IMR-90 (cell line): ENCODE measurements at regions not wholly inside any gene's neighbourhood (a gene's known extent, or its start where the extent isn't known, plus 50 kb on each side); places are given as distances from the start of the nearest gene placed in this dataset.

Experiments used
- ATAC-seq: fragments of 200-7000 bp; cut with Tn5 transposase; 2 replicates; pipeline ENCODE4 v1.9.1; 2020; ENCODE audit warnings: low read depth, mild to moderate bottlenecking, moderate library complexity
- BruUV-seq: library from RNA; stranded (reverse); fragments of 400-500 nt; replicated peaks from 2 replicates; lab custom pipeline; 2021; lab: Mats Ljungman, UMichigan
- CTCF ChIA-PET: fragments of 300-600 bp; formaldehyde crosslinking; extraction: SDS; loops from one replicate; lab custom pipeline; 2021; ENCODE audit warnings: antibody characterized with exemption; lab: Yijun Ruan, JAX
- POLR2A ChIA-PET: fragments of 300-600 bp; sonication (Branson Sonifier 250); formaldehyde crosslinking; loops from one replicate; lab custom pipeline; 2022; ENCODE audit warnings: antibody characterized with exemption; ENCODE audit not compliant: unreplicated experiment; lab: Charles Lee
- DNase-seq: peaks from one replicate; pipeline ENCODE4 v3.0.0; 2013
- H2AFZ ChIP-seq: replicated peaks from 2 replicates; pipeline ENCODE3; 2013; ENCODE audit warnings: low read length, mild to moderate bottlenecking; ENCODE audit not compliant: poor library complexity
- H2AK5ac ChIP-seq: 2 replicates; pipeline ENCODE4 v1.6.1; 2013; ENCODE audit warnings: low read depth, low read length, inconsistent platforms
- H2AK9ac ChIP-seq: replicated peaks from 2 replicates; pipeline ENCODE3; 2013; ENCODE audit warnings: mild to moderate bottlenecking, low read depth, low read length, moderate library complexity; ENCODE audit not compliant: poor library complexity
- H2BK120ac ChIP-seq: 2 replicates; pipeline ENCODE4 v1.6.1; 2013; ENCODE audit warnings: low read depth, low read length, inconsistent platforms
- H2BK15ac ChIP-seq: 3 replicates; pipeline ENCODE4 v1.6.1; 2013; ENCODE audit warnings: low read depth, low read length, inconsistent platforms
- H2BK20ac ChIP-seq: 2 replicates; pipeline ENCODE4 v1.6.1; 2013; ENCODE audit warnings: low read depth, mild to moderate bottlenecking, inconsistent platforms, low read length, moderate library complexity
- H2BK5ac ChIP-seq: 2 replicates; pipeline ENCODE4 v1.6.1; 2013; ENCODE audit warnings: mild to moderate bottlenecking, low read depth, low read length, inconsistent platforms; ENCODE audit not compliant: poor library complexity, severe bottlenecking
- H3K14ac ChIP-seq: replicated peaks from 2 replicates; pipeline ENCODE4 v1.6.1; 2013; ENCODE audit warnings: low read depth, low read length, inconsistent platforms
- H3K18ac ChIP-seq: 2 replicates; pipeline ENCODE4 v1.6.1; 2013; ENCODE audit warnings: low read depth, low read length, control low read depth
- H3K23ac ChIP-seq: 2 replicates; pipeline ENCODE4 v1.6.1; 2013; ENCODE audit warnings: low read depth, low read length, inconsistent platforms
- H3K27ac ChIP-seq: 2 replicates; pipeline ENCODE4 v1.5.1; 2013; ENCODE audit warnings: mild to moderate bottlenecking, control low read depth, low read length; ENCODE audit not compliant: insufficient read depth
- H3K27me3 ChIP-seq: 2 replicates; pipeline ENCODE4 v1.6.1; 2013; ENCODE audit warnings: low read length; ENCODE audit not compliant: control insufficient read depth, insufficient read depth
- H3K36me3 ChIP-seq: 2 replicates; pipeline ENCODE4 v1.6.1; 2013; ENCODE audit warnings: low read length, mixed read lengths; ENCODE audit not compliant: control insufficient read depth, insufficient read depth
- H3K4ac ChIP-seq: 2 replicates; pipeline ENCODE4 v1.6.1; 2013; ENCODE audit warnings: low read depth, low read length, inconsistent platforms
- H3K4me1 ChIP-seq: 2 replicates; pipeline ENCODE4 v1.6.1; 2013; ENCODE audit warnings: low read length, mixed read lengths; ENCODE audit not compliant: control insufficient read depth, insufficient read depth
- H3K4me2 ChIP-seq: 2 replicates; pipeline ENCODE4 v1.6.1; 2013; ENCODE audit warnings: low read depth, mild to moderate bottlenecking, control low read depth, low read length, moderate library complexity
- H3K4me3 ChIP-seq: 2 replicates; pipeline ENCODE4 v1.5.1; 2013; ENCODE audit warnings: low read depth, mild to moderate bottlenecking, control low read depth, low read length, moderate library complexity; ENCODE audit not compliant: insufficient read depth
- H3K56ac ChIP-seq: 2 replicates; pipeline ENCODE4 v1.6.1; 2013; ENCODE audit warnings: low read length, inconsistent platforms; ENCODE audit not compliant: insufficient read depth; ENCODE audit errors: extremely low read depth
- H3K79me1 ChIP-seq, 2 experiments: 2 replicates each; pipeline ENCODE4 v1.6.1; 2013; ENCODE audit warnings: low read length in 2 of 2, inconsistent platforms in 1 of 2, low read depth in 1 of 2
- H3K9ac ChIP-seq: 2 replicates; pipeline ENCODE4 v1.6.1; 2013; ENCODE audit warnings: low read depth, low read length, control low read depth
- H3K9me1 ChIP-seq: 2 replicates; pipeline ENCODE4 v1.6.1; 2013; ENCODE audit warnings: low read length, inconsistent platforms; ENCODE audit not compliant: insufficient read depth
- H3K9me3 ChIP-seq: 2 replicates; pipeline ENCODE4 v1.6.1; 2013; ENCODE audit warnings: low read length; ENCODE audit not compliant: control insufficient read depth, insufficient read depth
- H4K20me1 ChIP-seq: 2 replicates; pipeline ENCODE4 v1.6.1; 2013; ENCODE audit warnings: low read length, inconsistent platforms; ENCODE audit not compliant: insufficient read depth
- H4K5ac ChIP-seq: 2 replicates; pipeline ENCODE4 v1.6.1; 2013; ENCODE audit warnings: mild to moderate bottlenecking, low read depth, low read length, control low read depth
- H4K8ac ChIP-seq, 2 experiments: 2 replicates each; pipeline ENCODE4 v1.6.1; 2013; ENCODE audit warnings: low read depth in 2 of 2, low read length in 2 of 2, control low read depth in 1 of 2, inconsistent platforms in 1 of 2
- H4K91ac ChIP-seq: 2 replicates; pipeline ENCODE4 v1.6.1; 2013; ENCODE audit warnings: low read depth, low read length, inconsistent platforms; ENCODE audit not compliant: insufficient read depth
- BHLHE40 ChIP-seq: fragments of 150-350 bp; IDR thresholded peaks from 2 replicates; pipeline ENCODE4 v1.6.1; 2016; ENCODE audit warnings: mild to moderate bottlenecking, low read depth, low read length
- CEBPB ChIP-seq: IDR thresholded peaks from 2 replicates; pipeline ENCODE4 v1.6.1; 2012; ENCODE audit warnings: low read depth, low read length, improper control_type of control experiment
- CHD1 ChIP-seq: IDR thresholded peaks from 2 replicates; pipeline ENCODE4 v1.6.1; 2012; ENCODE audit warnings: low read depth, low read length, improper control_type of control experiment
- ELK1 ChIP-seq: fragments of 150-350 bp; IDR thresholded peaks from 2 replicates; pipeline ENCODE4 v1.6.1; 2016; ENCODE audit warnings: low read depth, mild to moderate bottlenecking, low read length, moderate library complexity, borderline replicate concordance
- FOS ChIP-seq: fragments of 150-350 bp; IDR thresholded peaks from 2 replicates; pipeline ENCODE4 v1.6.1; 2016; ENCODE audit warnings: low read depth, low read length
- MAFK ChIP-seq: IDR thresholded peaks from 2 replicates; pipeline ENCODE4 v1.6.1; 2012; ENCODE audit warnings: low read depth, low read length, improper control_type of control experiment
- MAZ ChIP-seq: IDR thresholded peaks from 2 replicates; pipeline ENCODE4 v1.6.1; 2012; ENCODE audit warnings: low read depth, mild to moderate bottlenecking, low read length, improper control_type of control experiment, moderate library complexity, borderline replicate concordance
- MXI1 ChIP-seq: IDR thresholded peaks from 2 replicates; pipeline ENCODE4 v1.6.1; 2012; ENCODE audit warnings: low read depth, mild to moderate bottlenecking, low read length, moderate library complexity, borderline replicate concordance
- NFE2L2 ChIP-seq: fragments of 150-350 bp; IDR thresholded peaks from 2 replicates; pipeline ENCODE4 v1.6.1; 2016; ENCODE audit warnings: low read depth, mild to moderate bottlenecking, low read length
- POLR2A ChIP-seq: IDR thresholded peaks from 2 replicates; pipeline ENCODE4 v1.6.1; 2012; ENCODE audit warnings: mild to moderate bottlenecking, low read depth, low read length
- RAD21 ChIP-seq: IDR thresholded peaks from 2 replicates; pipeline ENCODE4 v1.6.1; 2012; ENCODE audit warnings: low read length, improper control_type of control experiment
- RCOR1 ChIP-seq: IDR thresholded peaks from 2 replicates; pipeline ENCODE4 v1.6.1; 2012; ENCODE audit warnings: mild to moderate bottlenecking, low read length, improper control_type of control experiment; ENCODE audit not compliant: insufficient replicate concordance
- RFX5 ChIP-seq: IDR thresholded peaks from 2 replicates; pipeline ENCODE4 v1.8.0; 2012; ENCODE audit warnings: low read depth, mild to moderate bottlenecking, low read length, moderate library complexity
- SMC3 ChIP-seq: fragments of 150-350 bp; IDR thresholded peaks from 2 replicates; pipeline ENCODE4 v1.6.1; 2016; ENCODE audit warnings: low read depth, mild to moderate bottlenecking, antibody characterized with exemption, low read length, moderate library complexity
- USF2 ChIP-seq: fragments of 150-350 bp; IDR thresholded peaks from 2 replicates; pipeline ENCODE4 v1.6.1; 2017; ENCODE audit warnings: mild to moderate bottlenecking, antibody characterized with exemption, low read length, low read depth
- WGBS, 2 experiments: methylation state at CpG; one replicate each; pipeline versions ENCODE4 v1.1.5 to v1.1.7; 2013; ENCODE audit warnings: missing lambda C conversion rate in 2 of 2; ENCODE audit not compliant: insufficient read length in 1 of 2; ENCODE audit errors: extremely low coverage in 2 of 2; 5-methylcytosine and 5-hydroxymethylcytosine counted together
- dilution Hi-C: fragments of 300-500 bp; cut with HindIII; formaldehyde crosslinking; loops from one replicate; pipeline ENCODE4 v1.14.3; 2018; ENCODE audit warnings: low sequenced_read_pairs; ENCODE audit not compliant: unreplicated experiment
- in situ Hi-C: fragments of 300-500 bp; cut with MboI; formaldehyde crosslinking; loops from 3 replicates; pipeline ENCODE4 v1.14.3; 2019; ENCODE audit warnings: low sequenced_read_pairs, inconsistent platforms, mixed read lengths
- intact Hi-C: fragments of 100-400 bp; cut with micrococcal nuclease; formaldehyde crosslinking; loops from 2 replicates; pipeline ENCODE4 v1.10.0; 2022
- TF ChIP-seq, protein P1 (sequence below): conservative IDR thresholded peaks from 2 replicates; pipeline ENCODE4 v1.5.1; 2012; ENCODE audit warnings: mild to moderate bottlenecking, low read depth, low read length, improper control_type of control experiment

DNA sequence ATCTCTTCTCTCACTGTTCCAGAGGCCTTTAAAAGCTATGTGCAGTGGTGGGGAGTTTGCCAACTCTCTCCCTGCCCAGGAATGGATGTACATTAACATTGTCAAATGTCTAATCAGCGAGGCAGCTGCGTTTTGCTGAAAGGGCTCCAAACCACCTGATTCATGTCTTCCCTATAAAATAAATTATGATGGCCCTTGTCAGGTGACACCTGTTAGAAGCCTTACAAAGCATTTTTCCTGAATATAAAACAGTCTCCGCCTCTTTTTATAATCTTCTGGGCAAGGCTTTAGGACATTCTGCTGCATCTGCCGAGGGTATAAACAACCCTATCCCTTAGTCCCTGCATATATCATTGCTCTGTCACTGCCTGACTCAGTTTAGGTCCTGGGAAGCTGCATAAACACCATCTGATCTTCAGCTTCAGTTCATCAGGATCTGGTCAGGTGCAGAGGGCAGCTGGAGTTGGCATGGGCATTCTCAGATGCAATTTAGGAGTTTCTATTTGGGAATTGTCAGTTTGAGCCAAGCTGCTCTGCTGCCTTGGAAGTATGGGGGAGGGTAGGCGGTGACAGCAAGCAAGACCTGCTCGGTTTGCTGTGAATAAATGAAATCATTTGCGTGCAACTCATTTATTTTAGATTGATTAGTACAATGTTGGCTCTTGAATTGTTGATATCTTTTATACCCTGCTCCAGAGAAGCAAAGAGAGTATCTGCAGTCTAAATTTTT, 103.5 kb downstream of the ACER2 start:
- ChIA-PET POLR2A (no interaction called here), CTCF (no interaction called here)
- H3K27me3 ChIP-seq = 0 out of 2 replicates have a peak, but pooled peaks cover 2% of the 10 kb centered on the region
- H2BK15ac ChIP-seq = no peak overlapping the region
- no peak overlapping the region for H3K4me3 ChIP-seq
- H2AK5ac ChIP-seq = no peak overlapping the region
- no peak for DNase-seq
- no peak for ATAC-seq
- no TSS peak for BruUV-seq
- WGBS, 2 experiments = 40% methylated on average over 1 of the region's 7 CpGs; no CpG with 5 or more reads in 1 of the 2 experiments
- no peaks in the 10 kb centered on the region for H3K36me3 ChIP-seq
- in situ Hi-C loops = loop anchor here (25.0 kb wide), 1 partner anchor 1625 kb away; the partner anchor contains the start of gene IFNW1
- no peak overlapping the region for H2BK20ac ChIP-seq
- H3K14ac ChIP-seq = no peak overlapping the region
- H3K9me3 ChIP-seq = no peaks in the 10 kb centered on the region
- no peaks in the 10 kb centered on the region for H3K4me1 ChIP-seq
- H3K23ac ChIP-seq = no peak overlapping the region
- no peak overlapping the region for H2BK5ac ChIP-seq
- no peaks in the 10 kb centered on the region for H4K20me1 ChIP-seq
- no peak overlapping the region for H3K56ac ChIP-seq
- H3K79me1 ChIP-seq = no peaks in the 10 kb centered on the region
- H4K8ac ChIP-seq = no peak overlapping the region
- TF ChIP-seq MXI1 = no peak
- TF ChIP-seq RFX5 = no peak
- TF ChIP-seq, protein P1, sequence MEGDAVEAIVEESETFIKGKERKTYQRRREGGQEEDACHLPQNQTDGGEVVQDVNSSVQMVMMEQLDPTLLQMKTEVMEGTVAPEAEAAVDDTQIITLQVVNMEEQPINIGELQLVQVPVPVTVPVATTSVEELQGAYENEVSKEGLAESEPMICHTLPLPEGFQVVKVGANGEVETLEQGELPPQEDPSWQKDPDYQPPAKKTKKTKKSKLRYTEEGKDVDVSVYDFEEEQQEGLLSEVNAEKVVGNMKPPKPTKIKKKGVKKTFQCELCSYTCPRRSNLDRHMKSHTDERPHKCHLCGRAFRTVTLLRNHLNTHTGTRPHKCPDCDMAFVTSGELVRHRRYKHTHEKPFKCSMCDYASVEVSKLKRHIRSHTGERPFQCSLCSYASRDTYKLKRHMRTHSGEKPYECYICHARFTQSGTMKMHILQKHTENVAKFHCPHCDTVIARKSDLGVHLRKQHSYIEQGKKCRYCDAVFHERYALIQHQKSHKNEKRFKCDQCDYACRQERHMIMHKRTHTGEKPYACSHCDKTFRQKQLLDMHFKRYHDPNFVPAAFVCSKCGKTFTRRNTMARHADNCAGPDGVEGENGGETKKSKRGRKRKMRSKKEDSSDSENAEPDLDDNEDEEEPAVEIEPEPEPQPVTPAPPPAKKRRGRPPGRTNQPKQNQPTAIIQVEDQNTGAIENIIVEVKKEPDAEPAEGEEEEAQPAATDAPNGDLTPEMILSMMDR = no peak
- no peak for TF ChIP-seq NFE2L2
- no peak for TF ChIP-seq USF2
- TF ChIP-seq MAFK = no peak
- TF ChIP-seq RCOR1 = no peak
- TF ChIP-seq POLR2A = no peak
- TF ChIP-seq FOS = no peak
- TF ChIP-seq ELK1 = no peak
- TF ChIP-seq BHLHE40 = no peak
- TF ChIP-seq SMC3 = no peak
- no peak for TF ChIP-seq CEBPB
- no peak for TF ChIP-seq CHD1
- no peak for TF ChIP-seq MAZ
- TF ChIP-seq RAD21 = no peak
- no peak overlapping the region for H2AK9ac ChIP-seq
- no peak overlapping the region for H4K5ac ChIP-seq
- no peak overlapping the region for H2AFZ ChIP-seq
- H2BK120ac ChIP-seq = no peak overlapping the region
- no peak overlapping the region for H3K9ac ChIP-seq
- H3K27ac ChIP-seq = no peak overlapping the region
- no peak overlapping the region for H3K4me2 ChIP-seq
- H3K4ac ChIP-seq = no peak overlapping the region
- H3K9me1 ChIP-seq = no peaks in the 10 kb centered on the region
- dilution Hi-C loops = no loop called here
- H4K91ac ChIP-seq = no peak overlapping the region
- H3K18ac ChIP-seq = no peak overlapping the region
- intact Hi-C loops = no loop called here
